GM23248 (cell line): ENCODE measurements at regions not wholly inside any gene's neighbourhood (a gene's known extent, or its start where the extent isn't known, plus 50 kb on each side); places are given as distances from the start of the nearest gene placed in this dataset.

Source experiments
- DNase-seq: peaks from one replicate; pipeline ENCODE4 v3.0.0-alpha.2; 2015
- H2AFZ ChIP-seq: fragments of 200-600 bp; sonication (generic); 2 replicates; pipeline ENCODE4 v1.6.1; 2016; ENCODE audit warnings: antibody characterized with exemption
- H3F3A ChIP-seq: fragments of 200-600 bp; sonication (generic); 2 replicates; pipeline ENCODE4 v1.6.1; 2016; ENCODE audit warnings: mild to moderate bottlenecking, antibody characterized with exemption, mixed run types; ENCODE audit not compliant: insufficient read depth
- H3K27ac ChIP-seq: fragments of 200-600 bp; sonication (generic); 2 replicates; pipeline ENCODE4 v1.5.1; 2016; ENCODE audit warnings: mild to moderate bottlenecking
- H3K27me3 ChIP-seq: fragments of 200-600 bp; sonication (generic); replicated peaks from 2 replicates; pipeline ENCODE4 v1.6.1; 2016; ENCODE audit warnings: mild to moderate bottlenecking; ENCODE audit not compliant: insufficient read depth
- H3K36me3 ChIP-seq: fragments of 200-600 bp; sonication (generic); 2 replicates; pipeline ENCODE4 v1.6.1; 2016; ENCODE audit warnings: low read depth, mild to moderate bottlenecking
- H3K4me1 ChIP-seq: fragments of 200-600 bp; sonication (generic); 2 replicates; pipeline ENCODE4 v1.6.1; 2016; ENCODE audit warnings: mild to moderate bottlenecking; ENCODE audit not compliant: insufficient read depth
- H3K4me2 ChIP-seq: fragments of 200-600 bp; sonication (generic); one replicate; pipeline ENCODE4 v1.6.1; 2016; ENCODE audit warnings: mild to moderate bottlenecking; ENCODE audit not compliant: unreplicated experiment
- H3K4me3 ChIP-seq: fragments of 200-600 bp; sonication (generic); 2 replicates; pipeline ENCODE4 v1.5.1; 2016; ENCODE audit warnings: mild to moderate bottlenecking
- H3K79me2 ChIP-seq: fragments of 200-600 bp; sonication (generic); 2 replicates; pipeline ENCODE4 v1.6.1; 2016; ENCODE audit warnings: mild to moderate bottlenecking; ENCODE audit not compliant: insufficient read depth
- H3K9ac ChIP-seq: fragments of 200-600 bp; sonication (generic); 2 replicates; pipeline ENCODE4 v1.6.1; 2016; ENCODE audit warnings: mild to moderate bottlenecking
- H3K9me2 ChIP-seq: fragments of 200-600 bp; sonication (generic); 2 replicates; pipeline ENCODE4 v1.6.1; 2016; ENCODE audit warnings: mixed run types, mild to moderate bottlenecking, moderate library complexity; ENCODE audit not compliant: insufficient read depth
- H3K9me3 ChIP-seq: fragments of 200-600 bp; sonication (generic); one replicate; pipeline ENCODE4 v1.6.1; 2017; ENCODE audit warnings: low read depth
- H4K20me1 ChIP-seq: fragments of 200-600 bp; sonication (generic); 2 replicates; pipeline ENCODE4 v1.6.0; 2016; ENCODE audit not compliant: insufficient read depth
- EZH2 ChIP-seq: fragments of 200-600 bp; sonication (generic); IDR thresholded peaks from 2 replicates; pipeline ENCODE4 v1.6.1; 2018; ENCODE audit warnings: antibody characterized with exemption, mild to moderate bottlenecking; ENCODE audit not compliant: insufficient read depth, poor library complexity, severe bottlenecking
- EZH2phosphoT487 ChIP-seq: fragments of 200-600 bp; sonication (generic); IDR thresholded peaks from 2 replicates; pipeline ENCODE4 v1.6.1; 2018; ENCODE audit warnings: antibody characterized with exemption, moderate library complexity, mild to moderate bottlenecking, low read depth; ENCODE audit not compliant: insufficient read depth
- WGBS, 2 experiments: methylation state at CpG; one replicate each; pipeline ENCODE4 v1.1.6; 2015 to 2017; ENCODE audit warnings: low lambda C conversion rate in 2 of 2, low coverage in 1 of 2; ENCODE audit errors: missing lambda C conversion rate in 2 of 2; 5-methylcytosine and 5-hydroxymethylcytosine counted together
- in situ Hi-C: fragments of 300-500 bp; cut with MboI; formaldehyde crosslinking; loops from 2 replicates; pipeline ENCODE4 v1.15.0; 2020

DNA sequence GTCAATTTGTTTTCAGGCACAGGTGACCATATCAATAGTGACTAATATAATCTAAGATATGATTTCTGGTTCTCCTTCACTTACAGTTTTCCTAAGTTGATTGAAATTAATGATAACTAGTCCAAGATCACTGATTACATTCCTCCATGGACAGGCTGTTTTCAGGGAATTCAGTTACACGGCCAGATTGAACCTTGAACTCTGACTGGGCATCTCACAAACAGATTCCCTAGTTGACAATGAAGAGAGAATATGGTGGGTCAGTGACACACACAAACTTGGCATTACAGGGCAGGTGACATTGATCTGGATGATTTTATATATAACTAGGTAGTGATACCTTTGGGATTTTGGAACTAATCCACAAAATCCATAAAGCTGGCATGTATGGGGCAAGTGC, 110.2 kb upstream of the EGR2 start:
- Histone ChIP-seq H3K27ac (no peak overlapping the region), H3K27me3 (no peaks in the 10 kb centered on the region), H3K4me3 (no peak overlapping the region), H3K9ac (no peak overlapping the region), H3K9me3 (no peaks in the 10 kb centered on the region), H3F3A (no peaks in the 10 kb centered on the region), H3K4me1 (no peaks in the 10 kb centered on the region), H4K20me1 (no peaks in the 10 kb centered on the region), H3K36me3 (no peaks in the 10 kb centered on the region), H3K4me2 (no peak overlapping the region), H2AFZ (no peak overlapping the region), H3K9me2 (no peaks in the 10 kb centered on the region), H3K79me2 (no peaks in the 10 kb centered on the region)
- no peak for DNase-seq
- WGBS, 2 experiments: 68 to 74% methylated on average over 1 of the region's 1 CpG
- no peak for TF ChIP-seq EZH2
- TF ChIP-seq EZH2phosphoT487: no peak
- in situ Hi-C loops: no loop called here

DNA sequence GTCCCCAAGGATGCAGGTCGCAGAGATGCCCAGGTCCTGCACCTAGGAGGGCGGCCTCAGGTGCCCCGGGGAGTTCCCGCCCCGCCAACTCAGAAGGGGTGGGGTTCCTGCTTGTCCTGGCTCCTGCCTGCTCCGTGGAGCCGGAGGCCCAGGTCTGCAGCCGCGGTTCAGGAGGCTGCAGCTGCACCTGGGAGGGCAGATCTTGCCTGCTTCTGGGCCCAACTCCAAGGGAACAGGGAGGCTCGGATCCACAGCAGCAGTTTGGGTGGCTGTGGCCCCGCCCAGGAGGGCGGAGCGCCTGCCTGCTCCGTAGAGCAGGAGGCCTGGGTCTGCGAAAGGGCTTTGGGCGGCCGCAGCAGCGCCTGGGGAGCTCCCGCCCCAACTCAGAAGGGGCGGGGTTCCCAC, 108.2 kb upstream of the EGR2 start:
- no peaks in the 10 kb centered on the region for H4K20me1 ChIP-seq
- WGBS, 2 experiments: 55 to 56% methylated on average over 18 to 20 of the region's 20 CpGs
- H3K79me2 ChIP-seq: no peaks in the 10 kb centered on the region
- H3K4me2 ChIP-seq: no peak overlapping the region
- in situ Hi-C loops: no loop called here
- H3K27me3 ChIP-seq: no peaks in the 10 kb centered on the region
- no peaks in the 10 kb centered on the region for H3F3A ChIP-seq
- no peak for TF ChIP-seq EZH2
- TF ChIP-seq EZH2phosphoT487: no peak
- no peak overlapping the region for H2AFZ ChIP-seq
- no peak for DNase-seq
- no peaks in the 10 kb centered on the region for H3K9me2 ChIP-seq
- no peak overlapping the region for H3K27ac ChIP-seq
- no peaks in the 10 kb centered on the region for H3K9me3 ChIP-seq
- no peaks in the 10 kb centered on the region for H3K36me3 ChIP-seq
- H3K4me1 ChIP-seq: peaks cover 4% of the 10 kb centered on the region; the same call in 1 of the 2 replicates
- no peak overlapping the region for H3K4me3 ChIP-seq
- no peak overlapping the region for H3K9ac ChIP-seq

DNA sequence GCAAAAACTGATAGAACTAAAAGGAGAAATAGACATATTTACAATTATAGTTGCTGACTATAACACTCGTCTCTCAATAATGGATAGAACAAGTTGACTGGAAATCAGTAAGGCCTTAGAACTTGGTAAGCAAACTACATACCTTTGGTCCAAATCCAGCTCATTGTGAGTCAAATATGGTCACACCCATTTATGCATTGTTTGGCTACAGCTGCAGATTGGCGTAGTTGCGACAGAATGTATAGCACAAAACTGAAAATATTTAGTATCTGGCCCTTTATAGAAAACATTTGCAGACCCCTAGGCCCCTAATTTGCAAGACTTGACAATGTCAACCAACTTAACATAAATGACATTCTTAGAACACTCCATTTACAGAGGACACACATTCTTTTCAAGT, 103.6 kb upstream of the EGR2 start:
- Histone ChIP-seq H3K9ac (no peak overlapping the region), H3K79me2 (no peaks in the 10 kb centered on the region), H2AFZ (no peak overlapping the region), H4K20me1 (no peaks in the 10 kb centered on the region), H3K4me3 (no peak overlapping the region), H3K4me2 (no peak overlapping the region), H3K36me3 (no peaks in the 10 kb centered on the region), H3F3A (peaks cover 23% of the 10 kb centered on the region), H3K4me1 (peaks cover 22% of the 10 kb centered on the region), H3K9me2 (no peaks in the 10 kb centered on the region), H3K27me3 (no peaks in the 10 kb centered on the region), H3K9me3 (no peaks in the 10 kb centered on the region), H3K27ac (no peak overlapping the region)
- no peak for TF ChIP-seq EZH2
- no peak for TF ChIP-seq EZH2phosphoT487
- DNase-seq: peak; percentile 67
- in situ Hi-C loops: no loop called here
- 93 to 97% methylated on average over 3 of the region's 3 CpGs for WGBS, 2 experiments

DNA sequence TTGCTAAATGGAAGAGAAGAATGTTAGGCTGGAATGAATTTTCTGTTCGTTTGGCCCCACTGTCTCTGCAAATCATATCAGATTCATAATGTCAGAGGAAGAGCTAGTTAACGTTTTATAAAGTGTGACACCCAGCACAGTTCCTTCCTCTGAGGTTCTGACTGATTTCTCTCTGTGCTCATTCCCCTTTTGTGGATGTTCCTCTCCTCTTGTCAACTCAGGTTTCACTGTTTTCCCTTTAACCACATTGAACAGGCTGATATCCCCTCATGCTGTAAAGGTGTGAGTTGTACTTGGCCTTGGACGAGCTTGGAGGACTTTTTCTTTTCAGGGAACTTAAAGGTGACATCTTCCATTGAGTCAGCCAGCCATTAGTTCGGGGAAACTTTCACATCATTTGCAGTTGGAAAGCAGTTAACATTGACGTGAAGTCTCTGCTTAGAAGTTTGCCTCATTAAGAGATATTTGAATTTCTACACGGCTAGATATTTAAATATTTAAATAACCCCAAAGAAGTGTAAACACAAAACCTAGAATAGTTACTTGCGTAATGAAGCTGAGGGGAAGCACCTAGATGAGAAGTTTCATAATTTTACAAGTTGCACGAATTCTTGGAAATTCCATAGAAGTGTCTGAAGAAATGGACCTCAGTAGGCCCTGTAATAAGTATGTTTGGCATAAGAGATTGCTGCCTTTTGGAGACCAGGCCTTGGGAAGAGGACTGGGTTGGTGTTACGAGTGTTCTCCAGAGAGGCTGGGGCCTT, 101.5 kb upstream of the EGR2 start:
- Histone ChIP-seq H3K36me3 (no peaks in the 10 kb centered on the region), H3K4me2 (no peak overlapping the region), H2AFZ (no peak overlapping the region), H3K4me3 (no peak overlapping the region), H3K9me3 (no peaks in the 10 kb centered on the region), H3F3A (peaks cover 25% of the 10 kb centered on the region), H3K4me1 (peaks cover 22% of the 10 kb centered on the region), H3K27me3 (no peaks in the 10 kb centered on the region), H3K9me2 (no peaks in the 10 kb centered on the region), H3K79me2 (no peaks in the 10 kb centered on the region), H3K9ac (no peak overlapping the region), H4K20me1 (no peaks in the 10 kb centered on the region), H3K27ac (no peak overlapping the region)
- DNase-seq: no peak
- in situ Hi-C loops: no loop called here
- TF ChIP-seq EZH2phosphoT487: no peak
- no peak for TF ChIP-seq EZH2
- 87 to 90% methylated on average over 9 of the region's 9 CpGs for WGBS, 2 experiments
